ENCODE measurements at regions not wholly inside any gene's neighbourhood (a gene's known extent, or its start where the extent isn't known, plus 50 kb on each side); places are given as distances from the start of the nearest gene placed in this dataset.
"Not testable (repeated sequence)": the region's sequence is repeated elsewhere in the genome, so short reads cannot be mapped to it uniquely, and the experiment has no call there.

- no peaks in the 10 kb centered on the region for H3K36me3 ChIP-seq
- no peak for TF ChIP-seq CTCF (IDR thresholded peaks at IDR 0.05)
- no peak overlapping the region for H3K4me3 ChIP-seq
- DNase-seq = no peak
- no peaks in the 10 kb centered on the region for H3K4me1 ChIP-seq
- no peaks in the 10 kb centered on the region for H3K27me3 ChIP-seq
- intact Hi-C loops (cut with DNase I; ENCODE audit: low total_unique reads) = no loop called here
- H3K27ac ChIP-seq = no peak overlapping the region
- H3K9me3 ChIP-seq = peaks cover 0 to 6% (median 0%) of the 10 kb centered on the region in 3 donors
These were observed 327.7 kb upstream of the STEAP1 start for GRCh38 chr7:89826557-89826956.

- H3K27me3 ChIP-seq = no peaks in the 10 kb centered on the region
- no peak for DNase-seq
- H3K4me1 ChIP-seq = no peaks in the 10 kb centered on the region
- no peak for TF ChIP-seq CTCF (IDR thresholded peaks at IDR 0.05)
- intact Hi-C loops (cut with DNase I; ENCODE audit: low total_unique reads) = no loop called here
- no peaks in the 10 kb centered on the region for H3K36me3 ChIP-seq
- H3K4me3 ChIP-seq = no peak overlapping the region
- no peak overlapping the region for H3K27ac ChIP-seq
- H3K9me3 ChIP-seq = no peaks in the 10 kb centered on the region
These were observed 316.8 kb upstream of the STEAP1 start for GRCh38 chr7:89837515-89837914.

- no peaks in the 10 kb centered on the region for H3K4me1 ChIP-seq
- H3K27ac ChIP-seq = no peak overlapping the region
- no peaks in the 10 kb centered on the region for H3K27me3 ChIP-seq
- no peaks in the 10 kb centered on the region for H3K9me3 ChIP-seq
- intact Hi-C loops (cut with DNase I; ENCODE audit: low total_unique reads) = no loop called here
- no peaks in the 10 kb centered on the region for H3K36me3 ChIP-seq
- DNase-seq = no peak
- no peak for TF ChIP-seq CTCF (IDR thresholded peaks at IDR 0.05)
- H3K4me3 ChIP-seq = no peak overlapping the region
These were observed 314.9 kb upstream of the STEAP1 start for GRCh38 chr7:89839329-89839728.

GRCh38 chr7:89845952-89846351, 308.3 kb upstream of the STEAP1 start:
- H3K27me3 ChIP-seq = no peaks in the 10 kb centered on the region
- no peak overlapping the region for H3K4me3 ChIP-seq
- intact Hi-C loops (cut with DNase I; ENCODE audit: low total_unique reads) = no loop called here
- no peaks in the 10 kb centered on the region for H3K4me1 ChIP-seq
- H3K36me3 ChIP-seq = no peaks in the 10 kb centered on the region
- TF ChIP-seq CTCF (IDR thresholded peaks at IDR 0.05) = no peak
- no peaks in the 10 kb centered on the region for H3K9me3 ChIP-seq
- no peak for DNase-seq
- H3K27ac ChIP-seq = no peak overlapping the region

- intact Hi-C loops (cut with DNase I; ENCODE audit: low total_unique reads) = no loop called here
- Histone ChIP-seq H3K36me3 (no peaks in the 10 kb centered on the region), H3K27ac (no peak overlapping the region), H3K9me3 (no peaks in the 10 kb centered on the region), H3K27me3 (no peaks in the 10 kb centered on the region), H3K4me1 (no peaks in the 10 kb centered on the region), H3K4me3 (no peak overlapping the region)
- no peak for TF ChIP-seq CTCF (IDR thresholded peaks at IDR 0.05)
- DNase-seq = no peak
These were observed 305.2 kb upstream of the STEAP1 start for GRCh38 chr7:89849052-89849451.

GRCh38 chr7:89857053-89857452, 297.2 kb upstream of the STEAP1 start:
- H3K27ac ChIP-seq; H3K4me1 ChIP-seq; H3K4me3 ChIP-seq; H3K36me3 ChIP-seq; H3K27me3 ChIP-seq; intact Hi-C loops (cut with DNase I; ENCODE audit: low total_unique reads); DNase-seq: not testable (repeated sequence)
- peaks cover 0 to 14% (median 7%) of the 10 kb centered on the region in 3 donors for H3K9me3 ChIP-seq

Data from tibial artery (tissue), 4 donors.